SJSA1 (cell line): ENCODE measurements at regions not wholly inside any gene's neighbourhood (a gene's known extent, or its start where the extent isn't known, plus 50 kb on each side); places are given as distances from the start of the nearest gene placed in this dataset.

ENCODE experiments used
- DNase-seq, 2 experiments: peaks; one replicate each; pipeline ENCODE4 v3.0.0-alpha.2; 2015 to 2020; ENCODE audit warnings: low spot score in 2 of 2, low read depth in 1 of 2
- H3K27ac ChIP-seq: fragments of 250-450 bp; sonication (Bioruptor Pico); 2 replicates; pipeline ENCODE4 v1.5.1; 2020; ENCODE audit warnings: mild to moderate bottlenecking, moderate library complexity
- H3K27me3 ChIP-seq: fragments of 250-450 bp; sonication (Bioruptor Pico); replicated peaks from 2 replicates; pipeline ENCODE4 v1.5.1; 2020; ENCODE audit warnings: mild to moderate bottlenecking, moderate library complexity
- H3K36me3 ChIP-seq: fragments of 250-450 bp; sonication (Bioruptor Pico); 2 replicates; pipeline ENCODE4 v1.5.1; 2020; ENCODE audit warnings: mild to moderate bottlenecking
- H3K4me1 ChIP-seq: fragments of 250-450 bp; sonication (Bioruptor Pico); replicated peaks from 2 replicates; pipeline ENCODE4 v1.6.1; 2021; ENCODE audit warnings: mild to moderate bottlenecking
- H3K4me3 ChIP-seq: fragments of 250-450 bp; sonication (Bioruptor Pico); 2 replicates; pipeline ENCODE4 v1.5.1; 2020; ENCODE audit warnings: mild to moderate bottlenecking
- H3K9me3 ChIP-seq: fragments of 250-450 bp; sonication (Bioruptor Pico); replicated peaks from 2 replicates; pipeline ENCODE4 v1.5.1; 2020; ENCODE audit warnings: mild to moderate bottlenecking

DNA sequence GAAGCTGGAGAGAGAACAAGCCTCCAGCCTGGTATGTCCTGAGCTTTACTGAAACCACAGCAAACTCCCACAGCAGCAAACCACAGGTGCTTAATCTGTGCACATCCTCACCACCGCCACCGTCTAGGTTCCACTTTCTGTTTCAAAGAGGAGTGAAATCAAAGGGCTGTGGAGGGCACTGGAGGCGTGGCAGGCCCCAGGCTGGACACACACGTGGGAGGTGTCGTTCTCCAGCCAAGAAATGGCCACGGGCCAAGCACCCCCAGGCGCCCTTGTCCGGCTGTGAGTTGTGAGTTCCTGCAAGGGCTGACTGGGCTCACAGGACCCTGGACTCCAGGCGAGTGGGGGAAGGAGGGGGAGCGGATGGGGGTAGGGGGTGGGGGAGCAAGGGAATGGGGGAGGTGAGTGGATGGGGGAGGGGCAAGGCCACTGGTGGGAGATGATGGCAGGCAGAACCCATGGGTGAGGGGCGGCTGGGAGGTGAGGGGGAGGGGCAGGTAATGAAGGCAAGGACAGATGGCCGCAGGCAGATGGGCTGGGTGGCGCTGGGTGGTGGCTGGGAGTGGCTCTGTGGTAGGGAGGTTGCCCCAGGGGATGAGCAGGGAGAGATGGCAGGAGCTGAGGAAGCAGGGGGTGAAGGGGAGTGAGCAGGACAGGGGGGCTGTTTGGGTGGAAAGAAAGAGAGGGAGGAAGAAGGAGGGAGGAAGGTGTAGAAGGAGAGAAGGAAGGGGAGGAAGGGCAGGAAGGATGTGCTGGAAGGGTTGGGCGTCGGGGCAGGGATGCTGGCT, 86.7 kb downstream of the NCOR2 start:
- peak overlapping the region; percentile 10; the same call in 1 of the 2 replicates for H3K4me3 ChIP-seq
- H3K4me1 ChIP-seq = peaks cover 26% of the 10 kb centered on the region
- no peaks in the 10 kb centered on the region for H3K9me3 ChIP-seq
- DNase-seq = peak; percentile 81 to 95
- no peaks in the 10 kb centered on the region for H3K27me3 ChIP-seq
- H3K36me3 ChIP-seq = peaks cover 92% of the 10 kb centered on the region
- peak overlapping the region; percentile 28; the same call in 1 of the 2 replicates for H3K27ac ChIP-seq

DNA sequence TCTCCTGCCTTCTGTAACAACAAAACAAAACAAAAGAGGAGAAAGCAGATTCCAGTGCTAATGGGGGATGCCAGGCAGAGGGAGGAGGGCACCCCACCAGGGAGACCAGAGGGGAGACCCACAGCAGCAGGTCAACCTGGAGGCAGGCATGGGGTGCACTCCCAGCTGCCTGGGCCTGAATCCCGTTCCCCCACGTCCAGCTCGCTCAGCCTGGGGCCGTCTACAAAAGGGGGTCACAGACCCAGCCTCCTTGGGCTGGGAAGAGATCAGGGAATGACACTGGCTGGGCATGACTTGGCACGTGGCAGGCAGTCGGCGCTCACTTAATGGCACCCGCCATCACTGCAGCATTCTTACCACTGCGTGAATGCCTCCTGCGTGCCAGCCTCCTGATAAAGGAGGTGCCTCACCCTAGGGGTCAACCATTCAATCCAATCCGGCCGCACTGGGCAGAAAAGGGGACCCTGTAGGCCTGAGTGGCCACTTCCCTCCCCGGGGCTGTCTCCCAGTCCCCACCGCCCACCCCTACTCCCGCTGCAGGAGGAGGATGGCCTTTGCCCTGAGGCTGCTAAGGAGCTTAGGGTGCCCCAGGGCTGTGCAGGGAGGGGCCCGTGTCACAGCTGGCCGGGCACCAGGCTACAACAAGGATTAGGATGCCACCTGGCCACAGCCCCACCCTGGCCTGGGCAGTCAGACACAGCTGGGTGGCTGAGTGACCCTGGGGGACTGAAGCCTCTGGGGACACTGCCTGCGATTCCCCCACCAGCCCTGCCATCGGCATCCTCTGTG, 87.5 kb downstream of the NCOR2 start:
- DNase-seq = no peak
- no peaks in the 10 kb centered on the region for H3K27me3 ChIP-seq
- peak overlapping the region; percentile 10; the same call in 1 of the 2 replicates for H3K4me3 ChIP-seq
- H3K9me3 ChIP-seq = no peaks in the 10 kb centered on the region
- peak overlapping the region; percentile 28; the same call in 1 of the 2 replicates for H3K27ac ChIP-seq
- peaks cover 26% of the 10 kb centered on the region for H3K4me1 ChIP-seq
- H3K36me3 ChIP-seq = peaks cover 92% of the 10 kb centered on the region

GRCh38 chr12:124478985-124479645, 88.3 kb downstream of the NCOR2 start:
- Histone ChIP-seq H3K9me3 (no peaks in the 10 kb centered on the region), H3K4me3 (no peak overlapping the region), H3K36me3 (peaks cover 92% of the 10 kb centered on the region), H3K27me3 (no peaks in the 10 kb centered on the region), H3K4me1 (peaks cover 26% of the 10 kb centered on the region), H3K27ac (no peak overlapping the region)
- DNase-seq = no peak

GRCh38 chr12:124478416-124478815, 89.0 kb downstream of the NCOR2 start:
- no peaks in the 10 kb centered on the region for H3K27me3 ChIP-seq
- no peak overlapping the region for H3K4me3 ChIP-seq
- DNase-seq = no peak
- no peak overlapping the region for H3K27ac ChIP-seq
- peaks cover 26% of the 10 kb centered on the region for H3K4me1 ChIP-seq
- H3K9me3 ChIP-seq = peaks cover 6% of the 10 kb centered on the region; the same call in 1 of the 2 replicates
- H3K36me3 ChIP-seq = peaks cover 92% of the 10 kb centered on the region

DNA sequence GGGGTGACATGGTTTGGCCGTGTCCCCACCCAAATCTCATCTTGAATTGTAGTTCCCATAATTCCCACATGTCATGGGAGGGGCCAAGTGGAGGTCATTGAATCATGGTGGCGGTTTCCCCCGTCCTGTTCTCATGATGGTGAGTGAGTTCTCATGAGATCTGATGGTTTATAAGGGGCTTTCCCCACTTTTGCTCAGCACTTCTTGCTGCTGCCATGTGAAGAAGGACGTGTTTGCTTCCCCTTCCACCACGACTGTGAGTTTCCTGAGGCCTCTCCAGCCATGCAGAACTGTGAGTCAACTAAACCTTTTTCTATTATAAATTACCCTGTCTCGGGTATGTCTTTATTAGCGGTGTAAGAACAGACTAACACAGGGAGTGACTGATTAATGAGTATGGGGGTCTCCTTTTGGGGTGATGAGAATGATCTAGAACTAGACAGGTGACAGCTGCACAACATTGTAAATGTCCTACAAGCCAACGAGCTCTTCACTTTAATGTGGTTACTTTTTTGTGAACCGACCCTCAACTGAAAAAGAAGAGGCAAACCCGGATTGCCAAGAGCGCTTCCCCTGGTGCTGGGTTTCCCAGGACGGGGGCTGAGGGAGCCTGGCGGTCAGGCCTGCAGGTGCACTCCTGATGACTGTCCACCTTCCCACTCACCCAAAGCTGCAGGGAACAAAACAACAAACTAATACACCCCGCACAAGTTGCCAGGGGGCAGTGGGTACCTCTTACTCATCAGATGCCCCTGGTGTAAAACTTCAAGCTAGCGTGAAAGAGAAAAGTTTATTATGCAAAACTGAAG, 90.1 kb downstream of the NCOR2 start:
- Histone ChIP-seq H3K27me3 (no peaks in the 10 kb centered on the region), H3K4me3 (no peak overlapping the region), H3K36me3 (peaks cover 92% of the 10 kb centered on the region), H3K27ac (no peak overlapping the region), H3K9me3 (peaks cover 12% of the 10 kb centered on the region), H3K4me1 (peaks cover 26% of the 10 kb centered on the region)
- no peak for DNase-seq

- Histone ChIP-seq H3K27me3 (no peaks in the 10 kb centered on the region), H3K36me3 (peaks cover 93% of the 10 kb centered on the region), H3K9me3 (peaks cover 12% of the 10 kb centered on the region), H3K4me3 (no peak overlapping the region), H3K27ac (no peak overlapping the region), H3K4me1 (peaks cover 16% of the 10 kb centered on the region)
- DNase-seq = no peak
Observed at GRCh38 chr12:124476011-124476400, 91.4 kb downstream of the NCOR2 start.

GRCh38 chr12:124475295-124476010, 92.0 kb downstream of the NCOR2 start:
- Histone ChIP-seq H3K36me3 (peaks cover 97% of the 10 kb centered on the region), H3K4me3 (no peak overlapping the region), H3K27me3 (no peaks in the 10 kb centered on the region), H3K4me1 (peaks cover 13% of the 10 kb centered on the region), H3K27ac (no peak overlapping the region), H3K9me3 (peaks cover 12% of the 10 kb centered on the region)
- no peak for DNase-seq

DNA sequence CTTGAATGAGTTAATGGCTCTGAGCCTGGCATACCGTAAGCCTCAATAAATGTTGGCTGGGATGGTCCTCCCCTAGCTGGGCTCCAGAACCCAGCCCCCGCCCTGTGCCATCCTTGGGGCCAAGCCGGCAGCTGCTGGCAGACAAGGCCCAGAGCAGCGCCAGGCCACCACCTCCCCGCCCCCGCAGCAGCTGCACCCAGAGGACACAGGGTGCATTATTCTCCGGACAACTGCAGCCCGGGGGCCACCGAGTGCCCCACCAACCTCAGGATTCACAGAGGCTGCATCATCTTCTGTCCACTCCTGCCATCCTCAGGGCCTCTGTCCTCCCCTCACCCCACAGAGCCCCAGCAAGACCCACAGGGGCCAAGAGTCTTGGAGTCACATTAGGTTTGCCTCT, 92.7 kb downstream of the NCOR2 start:
- no peaks in the 10 kb centered on the region for H3K27me3 ChIP-seq
- no peak overlapping the region for H3K4me3 ChIP-seq
- peaks cover 12% of the 10 kb centered on the region for H3K9me3 ChIP-seq
- H3K4me1 ChIP-seq = peaks cover 5% of the 10 kb centered on the region
- H3K27ac ChIP-seq = no peak overlapping the region
- no peak for DNase-seq
- peaks cover 97% of the 10 kb centered on the region for H3K36me3 ChIP-seq

GRCh38 chr12:124472690-124473279, 94.6 kb downstream of the NCOR2 start:
- no peaks in the 10 kb centered on the region for H3K4me1 ChIP-seq
- H3K27ac ChIP-seq = no peak overlapping the region
- H3K27me3 ChIP-seq = no peaks in the 10 kb centered on the region
- peaks cover 19% of the 10 kb centered on the region for H3K9me3 ChIP-seq
- DNase-seq = no peak
- peaks cover 89% of the 10 kb centered on the region for H3K36me3 ChIP-seq
- no peak overlapping the region for H3K4me3 ChIP-seq

DNA sequence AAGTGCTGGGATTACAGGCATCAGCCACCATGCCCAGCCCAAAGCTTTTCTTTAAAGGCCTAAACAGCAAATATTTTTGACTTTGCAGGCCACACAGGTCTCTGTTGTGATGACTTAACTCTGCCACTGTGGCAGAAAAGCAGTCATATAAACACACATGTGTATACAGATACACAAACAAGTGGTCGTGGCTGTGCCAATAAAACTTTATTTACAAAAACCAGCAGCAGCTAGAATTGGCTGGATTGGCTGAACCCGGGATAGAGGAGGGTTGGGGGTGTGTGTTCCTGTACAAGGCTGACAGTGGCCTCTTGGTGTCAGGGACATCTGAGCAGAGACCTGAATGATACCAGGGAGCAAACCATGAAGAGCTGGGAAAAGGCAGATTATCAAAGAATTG, 95.6 kb downstream of the NCOR2 start:
- H3K36me3 ChIP-seq = peaks cover 79% of the 10 kb centered on the region
- H3K9me3 ChIP-seq = peaks cover 19% of the 10 kb centered on the region
- no peaks in the 10 kb centered on the region for H3K27me3 ChIP-seq
- no peak overlapping the region for H3K4me3 ChIP-seq
- H3K4me1 ChIP-seq = no peaks in the 10 kb centered on the region
- no peak overlapping the region for H3K27ac ChIP-seq
- no peak for DNase-seq

- Histone ChIP-seq H3K4me1 (peaks cover 9% of the 10 kb centered on the region), H3K36me3 (peaks cover 78% of the 10 kb centered on the region), H3K27ac (no peak overlapping the region), H3K4me3 (no peak overlapping the region), H3K27me3 (no peaks in the 10 kb centered on the region), H3K9me3 (peaks cover 19% of the 10 kb centered on the region)
- DNase-seq = no peak
Observed at GRCh38 chr12:124470806-124471205, 96.6 kb downstream of the NCOR2 start.

- H3K36me3 ChIP-seq = peaks cover 78% of the 10 kb centered on the region
- H3K4me1 ChIP-seq = peaks cover 9% of the 10 kb centered on the region
- H3K27me3 ChIP-seq = no peaks in the 10 kb centered on the region
- no peak for DNase-seq
- no peak overlapping the region for H3K27ac ChIP-seq
- peaks cover 19% of the 10 kb centered on the region for H3K9me3 ChIP-seq
- H3K4me3 ChIP-seq = no peak overlapping the region
Observed at GRCh38 chr12:124470139-124470538, 97.3 kb downstream of the NCOR2 start.
